Heart left ventricle (tissue), 16 donors: ENCODE measurements at regions not wholly inside any gene's neighbourhood (a gene's known extent, or its start where the extent isn't known, plus 50 kb on each side); places are given as distances from the start of the nearest gene placed in this dataset.

Experiments used
- ATAC-seq, 4 donors: fragments of 200-7000 bp; cut with Tn5 transposase; one replicate each; pipeline ENCODE4 v1.9.1; 2020 to 2022; ENCODE audit warnings: moderate library complexity in 4 of 4, mild to moderate bottlenecking in 3 of 4, moderate number of reproducible peaks in 1 of 4
- DNase-seq, 5 donors: peaks; one replicate each; pipeline ENCODE4 v3.0.0-alpha.2; 2020
- H3K27ac ChIP-seq, 12 donors: fragments of 200-600 bp; sonication (generic) in 4 of 12; one replicate each; pipeline versions ENCODE4 v1.5.0 to v1.8.0; 2016 to 2022; ENCODE audit warnings: mild to moderate bottlenecking in 2 of 12
- H3K27me3 ChIP-seq, 9 donors: fragments of 200-600 bp; sonication (generic) in 2 of 9; one replicate each; pipeline versions ENCODE4 v1.5.1 to v1.8.0; 2016 to 2022; ENCODE audit warnings: mild to moderate bottlenecking in 3 of 9
- H3K36me3 ChIP-seq, 9 donors: fragments of 200-600 bp; sonication (generic) in 2 of 9; one replicate each; pipeline versions ENCODE4 v1.5.0 to v1.8.0; 2018 to 2022; ENCODE audit warnings: mild to moderate bottlenecking in 2 of 9
- H3K4me1 ChIP-seq, 12 donors: fragments of 200-600 bp; sonication (generic) in 4 of 12; one replicate each; pipeline versions ENCODE4 v1.5.0 to v1.8.0; 2016 to 2022; ENCODE audit warnings: mild to moderate bottlenecking in 3 of 12
- H3K4me3 ChIP-seq, 12 donors: fragments of 200-600 bp; sonication (generic) in 4 of 12; one replicate each; pipeline versions ENCODE4 v1.5.0 to v1.8.0; 2017 to 2022; ENCODE audit warnings: mild to moderate bottlenecking in 9 of 12, moderate library complexity in 4 of 12
- H3K9me3 ChIP-seq, 12 donors: fragments of 200-600 bp; sonication (generic) in 4 of 12; one replicate each; pipeline versions ENCODE4 v1.5.0 to v1.8.0; 2016 to 2022; ENCODE audit warnings: mild to moderate bottlenecking in 1 of 12
- CTCF ChIP-seq, 12 donors: fragments of 200-600 bp; sonication (generic) in 4 of 12; IDR thresholded peaks; one replicate each; pipeline versions ENCODE4 v1.5.0 to v1.8.0; 2018 to 2022; ENCODE audit warnings: antibody characterized with exemption in 12 of 12, mild to moderate bottlenecking in 5 of 12
- POLR2A ChIP-seq, 2 donors: fragments of 450-650 bp; IDR thresholded peaks; one replicate each; pipeline ENCODE4 v1.6.1; 2017; ENCODE audit warnings: antibody characterized with exemption in 2 of 2, mild to moderate bottlenecking in 2 of 2, moderate library complexity in 2 of 2
- WGBS, 4 donors: extraction: QIAGEN DNeasy Blood & Tissue Kit in 2 of 4; methylation state at CpG; one replicate each; pipeline versions ENCODE4 v1.1.5 to v1.1.7; 2013 to 2018; 5-methylcytosine and 5-hydroxymethylcytosine counted together
- intact Hi-C, 10 donors: fragments of 100-400 bp; cut with DNase I; formaldehyde crosslinking; loops; one replicate each; pipeline versions ENCODE4 v1.11.1 to v1.14.2; 2022
- donor health status: ischemic (EF 13 %, LVEDD 7.1; RV severe dilation, severe dysfunction).
- donor health status: healthy with polysubstance abuse.
- donor health status: DM: no; HTN: yes; CAD: no.
- donor health status: DM: no; HTN: no; CAD: no.
- donor health status: ischemic (EF 25% LVEDD 6.9; RV normal size, moderate dysfunction).
- donor health status: ischemic (EF 25% LVEDD 5.7; RV mildly dilated, moderate dysfunction).
- donor health status: healthy.
- donor health status: DM: yes; HTN: yes; CAD: no.
- donor health status: ischemic (EF 35%, LVEDD 5.7; RV mildly dilated, moderate dysfunction).
- donor health status: nonischemic (EF 11% LVEDD 7.7; RV severe dilation, severe dysfunction).
- donor health status: DM: yes; HTN: yes; CAD: no.
- donor health status: PGD.
- donor health status: ischemic (EF 29% LVEDD 5.4; RV normal size, mild dysfunction).
- donor health status: nonischemic (EF 23%, LVEDD 6.1; RV moderate dilation, normal function).

- H3K9me3 ChIP-seq: peaks cover 0 to 7% (median 0%) of the 10 kb centered on the region in 12 donors
- H3K4me1 ChIP-seq: peaks cover 0 to 17% (median 0%) of the 10 kb centered on the region in 12 donors
- H3K27me3 ChIP-seq: no peaks in the 10 kb centered on the region
- ATAC-seq (no peak), DNase-seq (no peak)
- intact Hi-C loops: no loop called here
- H3K4me3 ChIP-seq: no peak overlapping the region
- WGBS, 4 donors: 68 to 75% (median 73%) methylated on average over 5 of the region's 5 CpGs
- no peak for TF ChIP-seq POLR2A (IDR thresholded peaks at IDR 0.05)
- TF ChIP-seq CTCF (IDR thresholded peaks at IDR 0.05): no peak
- H3K36me3 ChIP-seq: no peaks in the 10 kb centered on the region
- H3K27ac ChIP-seq: no peak overlapping the region
Measured at GRCh38 chr2:144598906-144599305, 79.0 kb upstream of the ZEB2 start.

- Histone ChIP-seq H3K4me1 (peaks cover 0 to 17% (median 0%) of the 10 kb centered on the region in 12 donors), H3K27ac (no peak overlapping the region), H3K36me3 (no peaks in the 10 kb centered on the region), H3K4me3 (no peak overlapping the region), H3K27me3 (no peaks in the 10 kb centered on the region), H3K9me3 (peaks cover 0 to 7% (median 0%) of the 10 kb centered on the region in 12 donors)
- TF ChIP-seq POLR2A (IDR thresholded peaks at IDR 0.05): no peak
- no peak for TF ChIP-seq CTCF (IDR thresholded peaks at IDR 0.05)
- ATAC-seq (no peak), DNase-seq (no peak)
- 69 to 80% (median 78%) methylated on average over 6 of the region's 6 CpGs for WGBS, 4 donors
- intact Hi-C loops: no loop called here
Measured at GRCh38 chr2:144597894-144598593, 78.1 kb upstream of the ZEB2 start.

GRCh38 chr2:144597388-144597787, 77.5 kb upstream of the ZEB2 start:
- Histone ChIP-seq H3K4me3 (no peak overlapping the region), H3K9me3 (peaks cover 0 to 7% (median 0%) of the 10 kb centered on the region in 12 donors), H3K27me3 (no peaks in the 10 kb centered on the region), H3K4me1 (peaks cover 0 to 17% (median 0%) of the 10 kb centered on the region in 12 donors), H3K27ac (no peak overlapping the region), H3K36me3 (no peaks in the 10 kb centered on the region)
- 72 to 83% (median 73%) methylated on average over 4 of the region's 4 CpGs for WGBS, 4 donors
- ATAC-seq (no peak), DNase-seq (no peak)
- TF ChIP-seq POLR2A (IDR thresholded peaks at IDR 0.05) (no peak), CTCF (IDR thresholded peaks at IDR 0.05) (no peak)
- intact Hi-C loops: no loop called here

- peak overlapping the region in 2 of 12 donors; percentile 2 to 11 for H3K4me3 ChIP-seq
- TF ChIP-seq CTCF (IDR thresholded peaks at IDR 0.05) (no peak), POLR2A (IDR thresholded peaks at IDR 0.05) (no peak)
- H3K36me3 ChIP-seq: no peaks in the 10 kb centered on the region
- peak overlapping the region in 3 of 12 donors; percentile 17 to 47 (median 38) for H3K27ac ChIP-seq
- ATAC-seq (peak in 3 of 4 donors; percentile 44 to 50 (median 49)), DNase-seq (no peak)
- peaks cover 0 to 17% (median 0%) of the 10 kb centered on the region in 12 donors for H3K4me1 ChIP-seq
- intact Hi-C loops: no loop called here
- peaks cover 0 to 7% (median 0%) of the 10 kb centered on the region in 12 donors for H3K9me3 ChIP-seq
- WGBS, 4 donors: 33 to 45% (median 37%) methylated on average over 9 of the region's 9 CpGs
- H3K27me3 ChIP-seq: no peaks in the 10 kb centered on the region
Measured at GRCh38 chr2:144596073-144596871, 76.4 kb upstream of the ZEB2 start.
